ENCODE measurements at regions not wholly inside any gene's neighbourhood (a gene's known extent, or its start where the extent isn't known, plus 50 kb on each side); places are given as distances from the start of the nearest gene placed in this dataset.

DNA sequence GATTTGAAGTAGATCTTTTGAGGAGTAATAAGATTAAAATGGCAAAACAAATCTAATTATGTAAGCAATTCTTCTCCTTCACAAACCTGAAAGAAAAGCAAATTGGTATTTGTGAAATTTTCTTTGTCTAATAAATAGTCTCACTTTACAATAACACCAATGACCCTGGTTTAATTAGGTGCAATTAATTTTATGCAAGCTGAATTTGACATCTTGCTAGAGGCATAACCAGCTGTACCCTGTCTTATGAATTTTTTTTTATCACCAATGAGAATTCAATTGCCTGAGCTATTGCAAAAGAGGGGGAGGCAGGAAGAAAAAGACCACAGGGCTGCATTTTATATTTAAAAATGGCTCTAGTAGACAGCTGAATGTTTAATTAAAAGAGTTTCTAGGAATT is 113.5 kb upstream of the IL12A start:
- no peaks in the 10 kb centered on the region for H3K9me3 ChIP-seq
- no peak overlapping the region for H3K27ac ChIP-seq
- intact Hi-C loops (cut with DNase I), result no loop called here

DNA sequence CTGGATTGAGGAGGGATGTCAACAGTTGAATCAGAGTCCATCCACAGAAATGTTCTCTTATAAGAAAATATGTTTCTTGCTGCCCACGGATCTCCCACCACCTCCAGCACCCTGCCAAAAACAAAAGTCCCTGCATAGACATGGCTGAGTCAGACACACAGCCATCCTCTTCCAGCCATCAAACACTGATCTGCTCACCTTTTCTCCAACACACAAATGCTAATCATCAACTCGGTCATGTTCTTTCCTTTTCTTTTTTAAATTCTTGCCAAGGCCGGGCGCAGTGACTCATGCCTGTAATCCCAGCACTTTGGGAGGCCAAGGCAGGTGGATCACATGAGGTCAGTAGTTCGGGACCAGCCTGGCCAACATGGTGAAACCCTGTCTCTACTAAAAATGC is 110.7 kb upstream of the IL12A start:
- Histone ChIP-seq H3K4me3 (no peak overlapping the region), H3K4me1 (peaks cover 0 to 19% of the 10 kb centered on the region in 2 donors), H3K36me3 (peaks cover 0 to 2% of the 10 kb centered on the region in 2 donors), H3K27me3 (no peaks in the 10 kb centered on the region), H3K27ac (no peak overlapping the region), H3K9me3 (no peaks in the 10 kb centered on the region)
- TF ChIP-seq, protein P1, sequence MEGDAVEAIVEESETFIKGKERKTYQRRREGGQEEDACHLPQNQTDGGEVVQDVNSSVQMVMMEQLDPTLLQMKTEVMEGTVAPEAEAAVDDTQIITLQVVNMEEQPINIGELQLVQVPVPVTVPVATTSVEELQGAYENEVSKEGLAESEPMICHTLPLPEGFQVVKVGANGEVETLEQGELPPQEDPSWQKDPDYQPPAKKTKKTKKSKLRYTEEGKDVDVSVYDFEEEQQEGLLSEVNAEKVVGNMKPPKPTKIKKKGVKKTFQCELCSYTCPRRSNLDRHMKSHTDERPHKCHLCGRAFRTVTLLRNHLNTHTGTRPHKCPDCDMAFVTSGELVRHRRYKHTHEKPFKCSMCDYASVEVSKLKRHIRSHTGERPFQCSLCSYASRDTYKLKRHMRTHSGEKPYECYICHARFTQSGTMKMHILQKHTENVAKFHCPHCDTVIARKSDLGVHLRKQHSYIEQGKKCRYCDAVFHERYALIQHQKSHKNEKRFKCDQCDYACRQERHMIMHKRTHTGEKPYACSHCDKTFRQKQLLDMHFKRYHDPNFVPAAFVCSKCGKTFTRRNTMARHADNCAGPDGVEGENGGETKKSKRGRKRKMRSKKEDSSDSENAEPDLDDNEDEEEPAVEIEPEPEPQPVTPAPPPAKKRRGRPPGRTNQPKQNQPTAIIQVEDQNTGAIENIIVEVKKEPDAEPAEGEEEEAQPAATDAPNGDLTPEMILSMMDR (IDR thresholded peaks at IDR 0.05), result no peak
- intact Hi-C loops (cut with DNase I), result no loop called here
- no peak for DNase-seq (ENCODE audit: low spot score in 2 of 2)

More for the DNA sequence above, 113.5 kb upstream of the IL12A start:
- no peak overlapping the region for H3K4me3 ChIP-seq
- peaks cover 0 to 16% of the 10 kb centered on the region in 2 donors for H3K4me1 ChIP-seq
- no peak for DNase-seq (ENCODE audit: low spot score in 2 of 2)
- TF ChIP-seq, protein P1 (IDR thresholded peaks at IDR 0.05), result no peak
- peaks cover 0 to 3% of the 10 kb centered on the region in 2 donors for H3K36me3 ChIP-seq
- H3K27me3 ChIP-seq, result no peaks in the 10 kb centered on the region

DNA sequence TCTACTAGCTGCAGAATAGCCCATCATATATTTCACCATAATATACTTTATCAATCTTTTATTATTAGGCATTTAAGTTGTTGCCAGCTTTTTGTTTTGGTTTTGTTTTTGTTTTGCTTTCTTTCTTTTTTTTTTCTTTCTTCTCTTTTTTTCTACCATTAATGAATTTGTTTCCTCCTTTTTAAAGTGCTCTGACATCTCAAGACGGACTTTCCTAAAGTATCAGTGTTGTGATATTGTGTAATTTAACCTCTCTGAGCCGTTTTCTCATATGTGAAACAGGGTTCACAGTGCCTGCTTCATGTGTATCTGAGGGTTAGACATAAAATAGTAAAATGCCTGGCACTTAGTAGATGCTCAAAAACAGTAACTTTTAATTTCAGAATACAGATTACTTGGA is 109.5 kb upstream of the IL12A start:
- Histone ChIP-seq H3K36me3 (peaks cover 0 to 2% of the 10 kb centered on the region in 2 donors), H3K4me1 (peaks cover 0 to 21% of the 10 kb centered on the region in 2 donors), H3K9me3 (no peaks in the 10 kb centered on the region), H3K27ac (no peak overlapping the region), H3K27me3 (no peaks in the 10 kb centered on the region), H3K4me3 (no peak overlapping the region)
- TF ChIP-seq, protein P1 (IDR thresholded peaks at IDR 0.05), result no peak
- DNase-seq (ENCODE audit: low spot score in 2 of 2), result no peak
- intact Hi-C loops (cut with DNase I), result no loop called here

DNA sequence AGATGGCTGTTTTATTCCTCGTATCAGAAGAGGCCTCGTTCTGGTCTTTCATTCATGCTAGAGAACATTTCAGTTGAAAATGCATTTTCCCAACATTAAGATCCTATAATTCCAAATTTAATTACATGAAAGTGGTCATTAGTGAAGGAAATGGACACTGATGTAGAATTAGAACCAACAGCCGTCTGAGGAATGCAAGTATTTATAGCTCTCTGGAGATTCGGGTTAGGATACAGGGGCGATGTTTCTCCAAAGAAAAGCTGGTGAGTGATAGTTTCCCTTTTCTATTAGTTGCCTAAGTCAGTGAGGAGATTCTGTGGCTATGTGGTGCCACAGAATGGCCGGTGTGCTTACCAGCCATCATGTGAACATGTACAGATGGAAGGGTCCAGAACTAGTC is 109.0 kb upstream of the IL12A start:
- H3K4me3 ChIP-seq, result no peak overlapping the region
- peaks cover 0 to 2% of the 10 kb centered on the region in 2 donors for H3K36me3 ChIP-seq
- peaks cover 0 to 20% of the 10 kb centered on the region in 2 donors for H3K4me1 ChIP-seq
- TF ChIP-seq, protein P1 (IDR thresholded peaks at IDR 0.05), result no peak
- no peak for DNase-seq (ENCODE audit: low spot score in 2 of 2)
- no peaks in the 10 kb centered on the region for H3K27me3 ChIP-seq
- no peak overlapping the region for H3K27ac ChIP-seq
- no peaks in the 10 kb centered on the region for H3K9me3 ChIP-seq
- intact Hi-C loops (cut with DNase I), result no loop called here

DNA sequence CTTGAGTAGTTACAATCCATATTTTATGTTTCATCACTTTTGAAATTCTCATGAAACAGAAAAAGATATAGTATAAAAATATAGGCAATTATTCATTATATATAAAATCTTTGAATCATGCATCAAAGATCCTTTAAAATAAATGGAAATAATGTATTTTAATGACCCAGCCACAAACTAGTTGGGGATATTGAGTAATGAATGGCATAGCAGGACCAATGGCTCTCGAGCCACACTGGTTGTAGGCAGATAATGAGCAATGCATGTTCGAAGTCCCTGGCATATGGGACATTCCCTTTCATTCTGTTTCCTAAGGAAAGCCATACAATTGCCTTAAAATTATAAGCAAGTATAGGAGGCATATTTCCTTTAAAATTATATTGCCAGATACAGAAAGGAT is 107.4 kb upstream of the IL12A start:
- H3K4me3 ChIP-seq, result no peak overlapping the region
- no peak overlapping the region for H3K27ac ChIP-seq
- no peaks in the 10 kb centered on the region for H3K27me3 ChIP-seq
- TF ChIP-seq, protein P1 (IDR thresholded peaks at IDR 0.05), result no peak
- H3K36me3 ChIP-seq, result no peaks in the 10 kb centered on the region
- peaks cover 0 to 15% of the 10 kb centered on the region in 2 donors for H3K4me1 ChIP-seq
- H3K9me3 ChIP-seq, result no peaks in the 10 kb centered on the region
- DNase-seq (ENCODE audit: low spot score in 2 of 2), result no peak
- intact Hi-C loops (cut with DNase I), result loop anchor here (5.0 kb wide), 2 partner anchors 54 to 106 kb away; partner anchors contain the start of gene IL12A

DNA sequence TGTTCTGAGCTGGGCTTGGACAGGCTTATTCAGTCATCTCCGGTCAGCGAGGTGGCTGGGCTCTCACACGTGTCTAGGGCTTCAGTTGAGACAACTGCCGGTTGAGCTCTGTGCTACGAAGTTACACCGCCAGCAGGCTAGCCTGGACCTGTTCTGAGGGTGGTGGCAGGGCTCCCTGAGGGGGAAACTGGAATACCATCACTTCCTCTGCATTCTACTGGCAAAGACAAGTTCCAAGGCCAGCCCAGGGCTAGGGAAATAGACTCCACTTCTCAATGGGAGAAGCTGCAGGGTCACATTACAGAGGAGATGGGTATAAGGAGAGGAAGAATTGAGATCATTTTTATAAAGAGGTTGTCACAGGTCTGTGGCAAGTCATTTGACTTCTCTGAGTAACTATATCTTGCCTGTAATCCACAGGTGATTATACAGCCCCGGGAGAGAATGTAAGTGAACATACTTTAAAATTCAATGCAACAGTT is 106.8 kb upstream of the IL12A start:
- no peak for DNase-seq (ENCODE audit: low spot score in 2 of 2)
- Histone ChIP-seq H3K4me3 (no peak overlapping the region), H3K36me3 (no peaks in the 10 kb centered on the region), H3K4me1 (peaks cover 0 to 15% of the 10 kb centered on the region in 2 donors), H3K27ac (peak overlapping the region in 1 of 2 donors; percentile 13), H3K27me3 (no peaks in the 10 kb centered on the region), H3K9me3 (no peaks in the 10 kb centered on the region)
- TF ChIP-seq, protein P1 (IDR thresholded peaks at IDR 0.05), result no peak
- intact Hi-C loops (cut with DNase I), result loop anchor here (5.0 kb wide), 2 partner anchors 55 to 105 kb away; partner anchors contain the start of gene IL12A
